ENCODE measurements at regions not wholly inside any gene's neighbourhood (a gene's known extent, or its start where the extent isn't known, plus 50 kb on each side); places are given as distances from the start of the nearest gene placed in this dataset.

DNA sequence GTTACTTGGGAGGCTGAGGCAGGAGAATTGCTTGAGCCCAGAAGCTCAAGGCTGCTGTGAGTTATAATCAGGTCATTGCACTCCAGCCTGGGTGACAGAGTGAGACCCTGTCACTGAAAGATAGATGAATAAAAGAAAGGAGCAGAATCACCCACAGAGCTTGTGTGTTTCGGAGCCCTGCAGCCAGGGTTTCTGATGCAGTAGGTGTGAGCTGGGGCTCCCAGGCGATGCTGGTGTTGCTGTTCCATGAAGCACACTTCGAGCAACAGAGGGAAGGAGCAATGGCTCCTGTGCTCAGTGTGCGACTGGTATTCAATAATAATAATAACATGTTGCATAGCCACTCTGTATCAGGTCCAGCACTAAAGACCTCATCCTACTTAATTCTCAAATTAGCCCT is 197.5 kb upstream of the CST7 start:
- Histone ChIP-seq H3K9ac (ENCODE audit: low read length) (no peak overlapping the region), H4K8ac (ENCODE audit: low read depth, low read length) (no peak overlapping the region), H3K4ac (ENCODE audit: low read depth, low read length) (no peak overlapping the region), H2BK15ac (replicated peaks; ENCODE audit: low read depth) (no peak overlapping the region), H2AK5ac (ENCODE audit: low read length) (no peak overlapping the region), H3K23ac (ENCODE audit: low read length) (no peak overlapping the region), H3K56ac (ENCODE audit: low read length) (no peak overlapping the region), H3K18ac (ENCODE audit: low read length) (no peak overlapping the region), H3K79me1 (ENCODE audit: low read length) (no peaks in the 10 kb centered on the region), H3K36me3 (ENCODE audit: control insufficient read depth, insufficient read depth, low read length) (no peaks in the 10 kb centered on the region), H3K4me3 (ENCODE audit: low read length) (no peak overlapping the region), H4K5ac (ENCODE audit: low read length) (no peak overlapping the region), H3K4me2 (ENCODE audit: low read length) (no peak overlapping the region), H3K27ac (ENCODE audit: low read depth, low read length) (no peak overlapping the region), H3K79me2 (ENCODE audit: control insufficient read depth, insufficient read depth, low read length) (no peaks in the 10 kb centered on the region), H2BK120ac (ENCODE audit: low read depth, low read length) (no peak overlapping the region), H3K4me1 (ENCODE audit: control insufficient read depth, low read depth, low read length) (no peaks in the 10 kb centered on the region), H2BK5ac (ENCODE audit: low read length) (no peak overlapping the region), H3K27me3 (ENCODE audit: insufficient read depth, low read length, poor library complexity) (no peaks in the 10 kb centered on the region)
- no peak for DNase-seq
- WGBS (ENCODE audit: extremely low coverage, insufficient coverage, low lambda C conversion rate) = no CpG with 5 or more reads among the region's 4 CpGs

DNA sequence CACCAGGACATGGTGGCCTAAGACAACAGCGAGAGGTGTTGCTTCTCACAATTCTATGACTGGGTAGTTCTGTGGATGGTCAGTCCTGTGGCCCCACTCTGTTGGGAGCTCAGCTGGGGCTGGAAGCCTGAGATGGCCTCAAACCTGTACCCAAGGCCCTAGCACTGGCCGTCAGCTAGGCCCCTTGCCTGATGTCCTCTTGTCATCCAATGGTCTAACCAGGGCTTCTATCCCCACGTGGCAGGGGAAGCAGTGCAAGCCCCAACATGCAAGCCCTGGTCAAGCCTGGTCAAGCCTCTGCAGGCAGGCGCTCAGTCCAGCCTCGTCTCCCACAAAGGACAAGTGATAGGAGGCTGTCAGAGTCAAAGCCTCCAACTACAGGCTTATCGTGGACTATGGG is 196.5 kb upstream of the CST7 start:
- H3K4me2 ChIP-seq (ENCODE audit: low read length) = no peak overlapping the region
- WGBS (ENCODE audit: extremely low coverage, insufficient coverage, low lambda C conversion rate) = no CpG with 5 or more reads among the region's 6 CpGs
- no peak overlapping the region for H3K18ac ChIP-seq (ENCODE audit: low read length)
- no peaks in the 10 kb centered on the region for H3K36me3 ChIP-seq (ENCODE audit: control insufficient read depth, insufficient read depth, low read length)
- H3K56ac ChIP-seq (ENCODE audit: low read length) = no peak overlapping the region
- H2BK5ac ChIP-seq (ENCODE audit: low read length) = no peak overlapping the region
- H3K23ac ChIP-seq (ENCODE audit: low read length) = no peak overlapping the region
- DNase-seq = no peak
- no peak overlapping the region for H2BK120ac ChIP-seq (ENCODE audit: low read depth, low read length)
- no peaks in the 10 kb centered on the region for H3K79me2 ChIP-seq (ENCODE audit: control insufficient read depth, insufficient read depth, low read length)
- no peaks in the 10 kb centered on the region for H3K79me1 ChIP-seq (ENCODE audit: low read length)
- H4K8ac ChIP-seq (ENCODE audit: low read depth, low read length) = no peak overlapping the region
- H4K5ac ChIP-seq (ENCODE audit: low read length) = no peak overlapping the region
- no peak overlapping the region for H2BK15ac ChIP-seq (replicated peaks; ENCODE audit: low read depth)
- no peak overlapping the region for H3K27ac ChIP-seq (ENCODE audit: low read depth, low read length)
- H3K4me1 ChIP-seq (ENCODE audit: control insufficient read depth, low read depth, low read length) = no peaks in the 10 kb centered on the region
- no peak overlapping the region for H3K4me3 ChIP-seq (ENCODE audit: low read length)
- H3K9ac ChIP-seq (ENCODE audit: low read length) = no peak overlapping the region
- no peaks in the 10 kb centered on the region for H3K27me3 ChIP-seq (ENCODE audit: insufficient read depth, low read length, poor library complexity)
- H2AK5ac ChIP-seq (ENCODE audit: low read length) = no peak overlapping the region
- no peak overlapping the region for H3K4ac ChIP-seq (ENCODE audit: low read depth, low read length)

DNA sequence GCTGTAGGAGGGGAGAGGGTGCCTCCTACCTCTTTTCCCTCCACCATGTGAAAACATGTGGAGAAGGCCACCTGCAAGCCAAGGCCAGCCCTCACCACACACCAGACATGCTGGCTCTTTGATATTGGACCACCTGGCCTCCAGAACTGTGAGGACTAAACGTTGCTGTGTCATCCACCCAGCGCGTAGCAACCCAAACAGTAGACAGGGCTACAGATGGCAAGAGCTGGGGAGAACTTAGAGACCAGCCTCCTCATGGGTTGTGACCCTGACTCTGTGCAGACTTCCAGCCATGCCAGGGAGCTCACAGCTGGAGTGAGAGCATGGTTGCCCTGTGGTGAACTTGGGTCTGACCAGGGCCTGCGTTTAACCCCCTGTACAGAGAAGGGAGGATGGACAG is 195.9 kb upstream of the CST7 start:
- no peak for DNase-seq
- Histone ChIP-seq H3K27ac (ENCODE audit: low read depth, low read length) (no peak overlapping the region), H3K18ac (ENCODE audit: low read length) (no peak overlapping the region), H3K36me3 (ENCODE audit: control insufficient read depth, insufficient read depth, low read length) (no peaks in the 10 kb centered on the region), H4K5ac (ENCODE audit: low read length) (no peak overlapping the region), H3K4me1 (ENCODE audit: control insufficient read depth, low read depth, low read length) (no peaks in the 10 kb centered on the region), H3K79me2 (ENCODE audit: control insufficient read depth, insufficient read depth, low read length) (no peaks in the 10 kb centered on the region), H2AK5ac (ENCODE audit: low read length) (no peak overlapping the region), H2BK5ac (ENCODE audit: low read length) (no peak overlapping the region), H3K4me2 (ENCODE audit: low read length) (no peak overlapping the region), H3K9ac (ENCODE audit: low read length) (no peak overlapping the region), H2BK120ac (ENCODE audit: low read depth, low read length) (no peak overlapping the region), H3K4me3 (ENCODE audit: low read length) (no peak overlapping the region), H3K56ac (ENCODE audit: low read length) (no peak overlapping the region), H3K79me1 (ENCODE audit: low read length) (no peaks in the 10 kb centered on the region), H3K27me3 (ENCODE audit: insufficient read depth, low read length, poor library complexity) (no peaks in the 10 kb centered on the region), H2BK15ac (replicated peaks; ENCODE audit: low read depth) (no peak overlapping the region), H3K23ac (ENCODE audit: low read length) (no peak overlapping the region), H4K8ac (ENCODE audit: low read depth, low read length) (no peak overlapping the region), H3K4ac (ENCODE audit: low read depth, low read length) (no peak overlapping the region)
- no CpG with 5 or more reads among the region's 4 CpGs for WGBS (ENCODE audit: extremely low coverage, insufficient coverage, low lambda C conversion rate)

DNA sequence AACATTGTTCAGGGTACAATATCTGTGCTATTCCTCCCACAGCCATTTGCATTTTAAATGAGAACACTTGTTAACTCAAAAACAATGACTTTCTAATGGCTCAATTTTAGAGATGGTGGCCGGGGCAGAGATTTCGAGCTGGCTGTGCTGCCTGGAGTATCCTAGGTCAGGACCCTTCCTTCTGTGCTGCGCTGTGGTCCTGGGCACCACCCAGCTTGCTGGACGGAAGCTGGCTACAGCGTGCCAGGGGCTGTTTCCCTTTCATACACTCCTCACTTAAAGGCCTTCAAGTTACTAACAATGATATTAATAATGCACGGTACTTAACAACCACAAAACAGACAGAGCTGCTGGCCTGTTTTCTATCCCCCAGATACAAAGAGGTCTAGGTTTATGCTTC is 194.4 kb upstream of the CST7 start:
- Histone ChIP-seq H2BK15ac (replicated peaks; ENCODE audit: low read depth) (no peak overlapping the region), H3K36me3 (ENCODE audit: control insufficient read depth, insufficient read depth, low read length) (no peaks in the 10 kb centered on the region), H3K4me2 (ENCODE audit: low read length) (no peak overlapping the region), H3K23ac (ENCODE audit: low read length) (no peak overlapping the region), H3K79me2 (ENCODE audit: control insufficient read depth, insufficient read depth, low read length) (no peaks in the 10 kb centered on the region), H3K4me1 (ENCODE audit: control insufficient read depth, low read depth, low read length) (no peaks in the 10 kb centered on the region), H4K5ac (ENCODE audit: low read length) (no peak overlapping the region), H3K4me3 (ENCODE audit: low read length) (no peak overlapping the region), H3K27ac (ENCODE audit: low read depth, low read length) (no peak overlapping the region), H3K18ac (ENCODE audit: low read length) (no peak overlapping the region), H3K9ac (ENCODE audit: low read length) (no peak overlapping the region), H3K56ac (ENCODE audit: low read length) (no peak overlapping the region), H2AK5ac (ENCODE audit: low read length) (no peak overlapping the region), H3K79me1 (ENCODE audit: low read length) (no peaks in the 10 kb centered on the region), H3K4ac (ENCODE audit: low read depth, low read length) (no peak overlapping the region), H4K8ac (ENCODE audit: low read depth, low read length) (no peak overlapping the region), H2BK120ac (ENCODE audit: low read depth, low read length) (no peak overlapping the region), H3K27me3 (ENCODE audit: insufficient read depth, low read length, poor library complexity) (no peaks in the 10 kb centered on the region), H2BK5ac (ENCODE audit: low read length) (no peak overlapping the region)
- no CpG with 5 or more reads among the region's 6 CpGs for WGBS (ENCODE audit: extremely low coverage, insufficient coverage, low lambda C conversion rate)
- DNase-seq = no peak

DNA sequence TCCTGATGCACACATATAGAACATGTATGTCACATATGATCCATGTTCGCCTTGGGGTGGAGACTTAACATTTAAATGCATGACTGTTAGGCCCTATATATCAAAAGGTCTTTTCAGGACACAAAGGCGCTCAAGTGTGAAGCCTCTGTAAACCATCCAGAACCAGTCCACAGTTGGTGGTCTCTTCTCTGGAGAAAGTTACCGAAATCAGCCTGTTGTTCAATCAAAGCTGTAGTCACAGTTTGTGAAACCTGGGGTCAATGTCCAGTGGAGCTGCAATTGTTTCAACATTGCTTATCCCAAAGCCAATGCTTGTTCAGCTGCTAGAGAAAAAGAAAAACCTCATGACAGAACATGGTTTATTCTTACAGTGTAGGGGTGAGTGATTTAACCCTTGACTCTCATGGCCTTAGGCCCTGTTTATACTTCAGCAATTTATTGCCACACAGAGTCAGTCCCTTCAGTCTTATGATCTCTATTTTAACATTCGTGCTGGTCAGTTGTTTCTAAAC is 193.6 kb upstream of the CST7 start:
- WGBS (ENCODE audit: extremely low coverage, insufficient coverage, low lambda C conversion rate) = no CpG with 5 or more reads among the region's 4 CpGs
- Histone ChIP-seq H3K56ac (ENCODE audit: low read length) (no peak overlapping the region), H4K8ac (ENCODE audit: low read depth, low read length) (no peak overlapping the region), H3K18ac (ENCODE audit: low read length) (no peak overlapping the region), H3K4ac (ENCODE audit: low read depth, low read length) (no peak overlapping the region), H3K79me2 (ENCODE audit: control insufficient read depth, insufficient read depth, low read length) (no peaks in the 10 kb centered on the region), H3K23ac (ENCODE audit: low read length) (no peak overlapping the region), H2BK5ac (ENCODE audit: low read length) (no peak overlapping the region), H3K9ac (ENCODE audit: low read length) (no peak overlapping the region), H3K4me1 (ENCODE audit: control insufficient read depth, low read depth, low read length) (no peaks in the 10 kb centered on the region), H3K4me3 (ENCODE audit: low read length) (no peak overlapping the region), H3K4me2 (ENCODE audit: low read length) (no peak overlapping the region), H2BK120ac (ENCODE audit: low read depth, low read length) (no peak overlapping the region), H3K79me1 (ENCODE audit: low read length) (no peaks in the 10 kb centered on the region), H4K5ac (ENCODE audit: low read length) (no peak overlapping the region), H3K27me3 (ENCODE audit: insufficient read depth, low read length, poor library complexity) (no peaks in the 10 kb centered on the region), H3K36me3 (ENCODE audit: control insufficient read depth, insufficient read depth, low read length) (no peaks in the 10 kb centered on the region), H3K27ac (ENCODE audit: low read depth, low read length) (no peak overlapping the region), H2BK15ac (replicated peaks; ENCODE audit: low read depth) (no peak overlapping the region), H2AK5ac (ENCODE audit: low read length) (no peak overlapping the region)
- no peak for DNase-seq

DNA sequence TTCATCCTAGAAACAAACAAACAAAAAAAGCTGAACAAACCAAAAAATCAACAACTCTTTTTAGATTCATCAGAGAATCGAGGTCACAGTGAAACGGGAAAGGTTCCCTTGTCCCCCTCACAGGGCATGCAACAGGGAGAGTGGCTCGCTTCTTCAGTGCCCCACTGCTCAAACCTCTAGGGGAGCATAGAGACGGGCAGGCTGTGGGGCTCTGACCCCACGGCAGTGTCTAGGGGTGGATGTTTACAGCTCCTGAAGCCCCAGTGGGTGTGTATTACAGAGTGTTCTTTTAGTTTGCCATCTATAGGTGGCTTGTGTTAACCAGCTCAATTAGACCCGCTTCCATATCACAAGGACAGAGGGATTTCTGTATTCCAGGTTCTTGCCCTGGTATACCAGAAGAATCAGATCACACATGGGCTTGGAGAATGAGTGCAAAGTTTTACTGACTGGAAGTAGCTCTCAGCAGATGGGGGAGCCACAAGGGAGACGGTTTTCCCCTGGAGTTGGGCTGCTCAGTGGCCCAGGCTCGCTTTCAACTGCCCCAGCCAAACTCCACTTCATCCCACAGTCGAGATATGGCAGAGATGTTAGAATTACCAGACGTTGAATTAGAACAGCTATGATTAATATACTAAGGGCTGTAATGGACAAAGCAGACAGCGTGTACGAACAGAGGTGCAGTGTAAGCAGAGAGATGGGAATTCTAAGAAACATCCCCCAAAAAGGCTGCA is 192.6 kb upstream of the CST7 start:
- H3K9ac ChIP-seq (ENCODE audit: low read length) = no peak overlapping the region
- H2BK5ac ChIP-seq (ENCODE audit: low read length) = no peak overlapping the region
- H4K8ac ChIP-seq (ENCODE audit: low read depth, low read length) = no peak overlapping the region
- no peaks in the 10 kb centered on the region for H3K79me1 ChIP-seq (ENCODE audit: low read length)
- DNase-seq = no peak
- H3K79me2 ChIP-seq (ENCODE audit: control insufficient read depth, insufficient read depth, low read length) = no peaks in the 10 kb centered on the region
- no peak overlapping the region for H3K4me2 ChIP-seq (ENCODE audit: low read length)
- no peak overlapping the region for H3K23ac ChIP-seq (ENCODE audit: low read length)
- no peak overlapping the region for H2AK5ac ChIP-seq (ENCODE audit: low read length)
- H3K4me3 ChIP-seq (ENCODE audit: low read length) = no peak overlapping the region
- no peaks in the 10 kb centered on the region for H3K4me1 ChIP-seq (ENCODE audit: control insufficient read depth, low read depth, low read length)
- no peak overlapping the region for H3K18ac ChIP-seq (ENCODE audit: low read length)
- no peak overlapping the region for H2BK120ac ChIP-seq (ENCODE audit: low read depth, low read length)
- H3K56ac ChIP-seq (ENCODE audit: low read length) = no peak overlapping the region
- H3K4ac ChIP-seq (ENCODE audit: low read depth, low read length) = no peak overlapping the region
- no peak overlapping the region for H4K5ac ChIP-seq (ENCODE audit: low read length)
- H3K27me3 ChIP-seq (ENCODE audit: insufficient read depth, low read length, poor library complexity) = no peaks in the 10 kb centered on the region
- H3K36me3 ChIP-seq (ENCODE audit: control insufficient read depth, insufficient read depth, low read length) = no peaks in the 10 kb centered on the region
- no peak overlapping the region for H2BK15ac ChIP-seq (replicated peaks; ENCODE audit: low read depth)
- no peak overlapping the region for H3K27ac ChIP-seq (ENCODE audit: low read depth, low read length)
- WGBS (ENCODE audit: extremely low coverage, insufficient coverage, low lambda C conversion rate) = no CpG with 5 or more reads among the region's 12 CpGs
